HEK293 (cell line): ENCODE measurements at regions not wholly inside any gene's neighbourhood (a gene's known extent, or its start where the extent isn't known, plus 50 kb on each side); places are given as distances from the start of the nearest gene placed in this dataset.

Source experiments
- BCL11A ChIP-seq: fragments of 450-650 bp; formaldehyde crosslinking; IDR thresholded peaks from 2 replicates; pipeline ENCODE4 v1.5.1; 2016; ENCODE audit warnings: low read depth, missing biosample characterization, missing genetic modification characterization
- CTCF ChIP-seq: fragments of 450-650 bp; formaldehyde crosslinking; IDR thresholded peaks from 2 replicates; pipeline ENCODE4 v1.5.1; 2016; ENCODE audit warnings: missing biosample characterization, missing genetic modification characterization
- HOXA7 ChIP-seq: sonication (generic); formaldehyde crosslinking; IDR thresholded peaks from 2 replicates; pipeline ENCODE4 v1.8.1; 2022; ENCODE audit warnings: missing genetic modification reagents, borderline replicate concordance
- INSM2 ChIP-seq: fragments of 450-650 bp; formaldehyde crosslinking; IDR thresholded peaks from 2 replicates; pipeline ENCODE4 v1.5.1; 2016; ENCODE audit warnings: missing biosample characterization, missing genetic modification characterization
- REST ChIP-seq: fragments of 450-650 bp; formaldehyde crosslinking; IDR thresholded peaks from 2 replicates; pipeline ENCODE4 v1.5.1; 2016; ENCODE audit warnings: missing biosample characterization, missing genetic modification characterization
- YY1 ChIP-seq: fragments of 450-650 bp; formaldehyde crosslinking; IDR thresholded peaks from 2 replicates; pipeline ENCODE4 v1.5.1; 2018; ENCODE audit warnings: missing biosample characterization, missing genetic modification characterization
- ZBTB10 ChIP-seq: fragments of 450-650 bp; formaldehyde crosslinking; IDR thresholded peaks from 2 replicates; pipeline ENCODE4 v1.5.1; 2016; ENCODE audit warnings: missing biosample characterization, missing genetic modification characterization
- ZBTB49 ChIP-seq: fragments of 450-650 bp; formaldehyde crosslinking; IDR thresholded peaks from 2 replicates; pipeline ENCODE4 v1.5.1; 2016; ENCODE audit warnings: missing biosample characterization, missing genetic modification characterization, low read depth
- ZNF350 ChIP-seq: fragments of 450-650 bp; formaldehyde crosslinking; IDR thresholded peaks from 2 replicates; pipeline ENCODE4 v1.5.0; 2017; ENCODE audit warnings: missing biosample characterization, mild to moderate bottlenecking, missing genetic modification characterization
- ZNF449 ChIP-seq: fragments of 450-650 bp; formaldehyde crosslinking; IDR thresholded peaks from 2 replicates; pipeline ENCODE4 v1.5.1; 2017; ENCODE audit warnings: missing biosample characterization, mild to moderate bottlenecking, missing genetic modification characterization, moderate library complexity
- ZNF530 ChIP-seq: fragments of 450-650 bp; formaldehyde crosslinking; IDR thresholded peaks from 2 replicates; pipeline ENCODE4 v1.5.1; 2016; ENCODE audit warnings: low read depth, missing biosample characterization, missing genetic modification characterization
- ZNF639 ChIP-seq: fragments of 450-650 bp; formaldehyde crosslinking; IDR thresholded peaks from 2 replicates; pipeline ENCODE4 v1.5.1; 2016; ENCODE audit warnings: missing biosample characterization, missing genetic modification characterization
- ZNF707 ChIP-seq: fragments of 450-650 bp; formaldehyde crosslinking; IDR thresholded peaks from 2 replicates; pipeline ENCODE4 v1.5.1; 2016; ENCODE audit warnings: missing biosample characterization, missing genetic modification characterization
- ZNF792 ChIP-seq: fragments of 450-650 bp; formaldehyde crosslinking; IDR thresholded peaks from 2 replicates; pipeline ENCODE4 v1.5.1; 2016; ENCODE audit warnings: missing biosample characterization, missing genetic modification characterization

- TF ChIP-seq REST (tag by site-specific recombination) (no peak), ZNF639 (tag by site-specific recombination) (no peak), ZNF350 (tag by site-specific recombination) (no peak), ZBTB10 (no peak), CTCF (tag by site-specific recombination) (no peak), YY1 (tag by site-specific recombination) (no peak), HOXA7 (no peak), ZNF449 (tag by site-specific recombination) (no peak), ZNF792 (no peak), ZBTB49 (no peak), ZNF530 (tag by site-specific recombination) (no peak), ZNF707 (tag by site-specific recombination) (no peak), BCL11A (no peak), INSM2 (no peak)
Measured at GRCh38 chr4:3861720-3862639, 95.8 kb downstream of the ADRA2C start.
